Left ventricle myocardium inferior (tissue), 1 donor: ENCODE measurements at regions not wholly inside any gene's neighbourhood (a gene's known extent, or its start where the extent isn't known, plus 50 kb on each side); places are given as distances from the start of the nearest gene placed in this dataset.

Experiments
- DNase-seq: peaks from one replicate; pipeline ENCODE4 v3.0.0-alpha.2; 2020
- H3K27ac ChIP-seq: fragments of 200-600 bp; replicated peaks from 2 replicates; pipeline ENCODE4 v1.8.0; 2021
- H3K27me3 ChIP-seq: fragments of 200-600 bp; 2 replicates; pipeline ENCODE4 v1.8.0; 2021; ENCODE audit warnings: low read depth
- H3K36me3 ChIP-seq: fragments of 200-600 bp; 2 replicates; pipeline ENCODE4 v1.8.0; 2021
- H3K4me1 ChIP-seq: fragments of 200-600 bp; 2 replicates; pipeline ENCODE4 v1.8.0; 2021
- H3K4me3 ChIP-seq: fragments of 200-600 bp; 2 replicates; pipeline ENCODE4 v1.8.0; 2021; ENCODE audit warnings: mild to moderate bottlenecking, moderate library complexity
- H3K9me3 ChIP-seq: fragments of 200-600 bp; replicated peaks from 2 replicates; pipeline ENCODE4 v1.8.0; 2021
- intact Hi-C: fragments of 100-400 bp; cut with micrococcal nuclease; formaldehyde crosslinking; loops from one replicate; pipeline ENCODE4 v1.11.0; 2022
- TF ChIP-seq, protein P1 (sequence below): fragments of 200-600 bp; IDR thresholded peaks from 2 replicates; pipeline ENCODE4 v1.8.0; 2021; ENCODE audit warnings: antibody characterized with exemption, mild to moderate bottlenecking, borderline replicate concordance
- donor health status: DM: no; HTN: yes; CAD: no; lungs with severe emphysema.

DNA sequence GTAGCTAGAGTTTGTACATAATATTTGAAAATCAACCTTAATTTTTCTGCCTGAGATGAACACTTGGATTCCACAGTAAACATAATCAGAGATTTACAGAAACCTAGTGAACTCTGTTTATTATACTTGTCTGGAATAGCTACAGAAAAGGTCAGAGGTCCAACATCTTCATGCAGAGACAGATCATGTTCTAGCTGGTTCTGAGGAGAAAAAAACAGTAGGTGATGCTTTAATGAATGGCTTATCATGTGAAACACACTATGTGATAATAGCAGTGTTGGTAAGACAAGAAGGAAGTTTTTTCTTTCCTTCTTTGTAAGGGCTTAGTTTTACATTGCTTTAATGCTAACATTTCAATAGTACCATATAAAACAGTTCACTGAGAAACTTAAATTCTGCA is 846.4 kb upstream of the ZEB2 start:
- H3K27ac ChIP-seq, result no peak overlapping the region
- no peaks in the 10 kb centered on the region for H3K4me1 ChIP-seq
- H3K9me3 ChIP-seq, result peaks cover 6% of the 10 kb centered on the region
- no peak for DNase-seq
- H3K4me3 ChIP-seq, result no peak overlapping the region
- no peaks in the 10 kb centered on the region for H3K27me3 ChIP-seq
- TF ChIP-seq, protein P1, sequence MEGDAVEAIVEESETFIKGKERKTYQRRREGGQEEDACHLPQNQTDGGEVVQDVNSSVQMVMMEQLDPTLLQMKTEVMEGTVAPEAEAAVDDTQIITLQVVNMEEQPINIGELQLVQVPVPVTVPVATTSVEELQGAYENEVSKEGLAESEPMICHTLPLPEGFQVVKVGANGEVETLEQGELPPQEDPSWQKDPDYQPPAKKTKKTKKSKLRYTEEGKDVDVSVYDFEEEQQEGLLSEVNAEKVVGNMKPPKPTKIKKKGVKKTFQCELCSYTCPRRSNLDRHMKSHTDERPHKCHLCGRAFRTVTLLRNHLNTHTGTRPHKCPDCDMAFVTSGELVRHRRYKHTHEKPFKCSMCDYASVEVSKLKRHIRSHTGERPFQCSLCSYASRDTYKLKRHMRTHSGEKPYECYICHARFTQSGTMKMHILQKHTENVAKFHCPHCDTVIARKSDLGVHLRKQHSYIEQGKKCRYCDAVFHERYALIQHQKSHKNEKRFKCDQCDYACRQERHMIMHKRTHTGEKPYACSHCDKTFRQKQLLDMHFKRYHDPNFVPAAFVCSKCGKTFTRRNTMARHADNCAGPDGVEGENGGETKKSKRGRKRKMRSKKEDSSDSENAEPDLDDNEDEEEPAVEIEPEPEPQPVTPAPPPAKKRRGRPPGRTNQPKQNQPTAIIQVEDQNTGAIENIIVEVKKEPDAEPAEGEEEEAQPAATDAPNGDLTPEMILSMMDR, result no peak
- no peaks in the 10 kb centered on the region for H3K36me3 ChIP-seq
- intact Hi-C loops, result no loop called here

- Histone ChIP-seq H3K27me3 (no peaks in the 10 kb centered on the region), H3K4me3 (no peak overlapping the region), H3K36me3 (no peaks in the 10 kb centered on the region), H3K27ac (no peak overlapping the region), H3K9me3 (no peaks in the 10 kb centered on the region), H3K4me1 (no peaks in the 10 kb centered on the region)
- DNase-seq, result no peak
- intact Hi-C loops, result no loop called here
- TF ChIP-seq, protein P1, result no peak
These were observed 840.3 kb upstream of the ZEB2 start for GRCh38 chr2:145360129-145360790.

- no peaks in the 10 kb centered on the region for H3K4me1 ChIP-seq
- TF ChIP-seq, protein P1, result no peak
These were observed 839.6 kb upstream of the ZEB2 start for GRCh38 chr2:145359561-145359960.

DNA sequence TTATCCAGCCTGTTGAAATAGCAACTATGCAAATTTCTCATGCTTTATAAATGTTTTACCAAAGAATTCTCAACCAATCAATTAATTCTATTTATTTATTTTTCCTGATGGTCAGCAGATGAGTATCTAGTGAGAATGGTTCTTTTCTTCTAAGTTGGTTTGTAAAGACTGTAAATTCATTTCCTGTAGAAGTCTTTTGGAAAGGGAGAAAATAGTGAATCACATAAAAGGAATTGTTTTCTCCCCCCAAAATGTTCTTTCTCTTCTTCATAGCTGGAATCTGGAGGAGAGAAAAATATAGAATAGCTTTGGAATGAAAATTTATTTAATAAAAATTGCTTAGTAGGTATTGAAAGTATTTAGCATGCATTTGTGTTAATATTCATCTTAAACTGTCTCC is 836.1 kb upstream of the ZEB2 start:
- Histone ChIP-seq H3K27ac (no peak overlapping the region), H3K4me3 (no peak overlapping the region), H3K9me3 (no peaks in the 10 kb centered on the region), H3K36me3 (no peaks in the 10 kb centered on the region), H3K4me1 (no peaks in the 10 kb centered on the region), H3K27me3 (no peaks in the 10 kb centered on the region)
- intact Hi-C loops, result no loop called here
- TF ChIP-seq, protein P1, result no peak
- DNase-seq, result no peak

More at GRCh38 chr2:145359561-145359960, 839.6 kb upstream of the ZEB2 start:
- Histone ChIP-seq H3K27ac (no peak overlapping the region), H3K9me3 (no peaks in the 10 kb centered on the region), H3K27me3 (no peaks in the 10 kb centered on the region), H3K4me3 (no peak overlapping the region), H3K36me3 (no peaks in the 10 kb centered on the region)
- intact Hi-C loops, result no loop called here
- DNase-seq, result no peak

- intact Hi-C loops, result no loop called here
- Histone ChIP-seq H3K4me3 (no peak overlapping the region), H3K9me3 (no peaks in the 10 kb centered on the region), H3K27ac (no peak overlapping the region), H3K27me3 (no peaks in the 10 kb centered on the region), H3K4me1 (no peaks in the 10 kb centered on the region), H3K36me3 (no peaks in the 10 kb centered on the region)
- DNase-seq, result no peak
- TF ChIP-seq, protein P1, result no peak
These were observed 832.6 kb upstream of the ZEB2 start for GRCh38 chr2:145352484-145352883.
